Mesenchymal stem cell (in vitro differentiated cells and primary cell): ENCODE measurements at regions not wholly inside any gene's neighbourhood (a gene's known extent, or its start where the extent isn't known, plus 50 kb on each side); places are given as distances from the start of the nearest gene placed in this dataset.

ENCODE experiments used
- DNase-seq: peaks from one replicate; pipeline ENCODE4 v3.0.0-alpha.2; 2013
- H2AFZ ChIP-seq: one replicate; pipeline ENCODE4 v1.6.1; 2013; ENCODE audit warnings: low read depth, mild to moderate bottlenecking, control low read depth, inconsistent platforms, low read length, moderate library complexity
- H2AK5ac ChIP-seq: 2 replicates; pipeline ENCODE4 v1.6.1; 2013; ENCODE audit warnings: low read length, moderate library complexity, mild to moderate bottlenecking, inconsistent platforms; ENCODE audit not compliant: severe bottlenecking
- H2BK120ac ChIP-seq: one replicate; pipeline ENCODE4 v1.6.1; 2013; ENCODE audit warnings: low read depth, mild to moderate bottlenecking, inconsistent platforms, low read length, moderate library complexity
- H2BK12ac ChIP-seq, 2 experiments: one replicate each; pipeline ENCODE4 v1.6.1; 2013; ENCODE audit warnings: inconsistent platforms in 2 of 2, low read length in 2 of 2, mild to moderate bottlenecking in 2 of 2, moderate library complexity in 2 of 2, control low read depth in 1 of 2
- H2BK15ac ChIP-seq: one replicate; pipeline ENCODE4 v1.6.1; 2013; ENCODE audit warnings: mild to moderate bottlenecking, low read depth, inconsistent platforms; ENCODE audit not compliant: poor library complexity, severe bottlenecking
- H2BK5ac ChIP-seq: 2 replicates; pipeline ENCODE4 v1.6.1; 2013; ENCODE audit warnings: low read depth, mild to moderate bottlenecking, low read length, control low read depth, inconsistent platforms; ENCODE audit not compliant: poor library complexity, severe bottlenecking
- H3K14ac ChIP-seq, 2 experiments: one replicate each; pipeline ENCODE4 v1.6.1; 2013; ENCODE audit warnings: inconsistent platforms in 2 of 2, low read length in 2 of 2, control low read depth in 1 of 2, mild to moderate bottlenecking in 1 of 2, moderate library complexity in 1 of 2
- H3K18ac ChIP-seq, 2 experiments: one replicate each; pipeline ENCODE4 v1.6.1; 2013; ENCODE audit warnings: inconsistent platforms in 2 of 2, low read length in 2 of 2, control low read depth in 1 of 2, low read depth in 1 of 2, mild to moderate bottlenecking in 1 of 2
- H3K23ac ChIP-seq, 2 experiments: one replicate each; pipeline ENCODE4 v1.6.1; 2013; ENCODE audit warnings: inconsistent platforms in 2 of 2, low read length in 2 of 2, mild to moderate bottlenecking in 2 of 2, moderate library complexity in 2 of 2, control low read depth in 1 of 2
- H3K27ac ChIP-seq: 2 replicates; pipeline ENCODE4 v1.5.1; 2013; ENCODE audit warnings: mild to moderate bottlenecking, moderate library complexity, low read length, control low read depth, inconsistent platforms; ENCODE audit not compliant: poor library complexity, severe bottlenecking
- H3K27me3 ChIP-seq, 2 experiments: 2 replicates each; pipeline versions ENCODE4 v1.6.1 to v1.7.0; 2013; ENCODE audit warnings: low read length in 2 of 2, mild to moderate bottlenecking in 2 of 2, moderate library complexity in 2 of 2, control low read depth in 1 of 2, inconsistent platforms in 1 of 2; ENCODE audit not compliant: control insufficient read depth in 1 of 2, insufficient read depth in 1 of 2
- H3K36me3 ChIP-seq, 2 experiments: 2 replicates each; pipeline versions ENCODE4 v1.6.1 to v1.7.0; 2013; ENCODE audit warnings: low read length in 2 of 2, control low read depth in 1 of 2, inconsistent platforms in 1 of 2, low read depth in 1 of 2, mild to moderate bottlenecking in 1 of 2; ENCODE audit not compliant: insufficient read depth in 2 of 2, control insufficient read depth in 1 of 2
- H3K4ac ChIP-seq, 2 experiments: one replicate each; pipeline ENCODE4 v1.6.1; 2013; ENCODE audit warnings: inconsistent platforms in 2 of 2, low read length in 2 of 2, mild to moderate bottlenecking in 2 of 2, moderate library complexity in 2 of 2, control low read depth in 1 of 2, low read depth in 1 of 2
- H3K4me1 ChIP-seq: 2 replicates; pipeline ENCODE4 v1.6.1; 2013; ENCODE audit warnings: low read depth, low read length, control low read depth; ENCODE audit not compliant: control insufficient read depth, insufficient read depth
- H3K4me2 ChIP-seq: 2 replicates; pipeline ENCODE4 v1.6.1; 2013; ENCODE audit warnings: low read length, mild to moderate bottlenecking, inconsistent platforms; ENCODE audit not compliant: poor library complexity, severe bottlenecking
- H3K4me3 ChIP-seq, 2 experiments: 2 replicates each; pipeline versions ENCODE4 v1.5.1 to v1.7.0; 2013; ENCODE audit warnings: low read length in 2 of 2, mild to moderate bottlenecking in 2 of 2, control low read depth in 1 of 2, low read depth in 1 of 2; ENCODE audit not compliant: insufficient read depth in 1 of 2
- H3K79me1 ChIP-seq: replicated peaks from 2 replicates; pipeline ENCODE4 v1.6.1; 2013; ENCODE audit warnings: mild to moderate bottlenecking, control low read depth, low read length, inconsistent platforms; ENCODE audit not compliant: poor library complexity, severe bottlenecking
- H3K9ac ChIP-seq: 2 replicates; pipeline ENCODE4 v1.7.0; 2013; ENCODE audit warnings: mild to moderate bottlenecking, low read length, moderate library complexity
- H3K9me3 ChIP-seq: 2 replicates; pipeline ENCODE4 v1.7.0; 2013; ENCODE audit warnings: mild to moderate bottlenecking, low read length; ENCODE audit not compliant: control insufficient read depth
- H4K8ac ChIP-seq: one replicate; pipeline ENCODE4 v1.6.1; 2013; ENCODE audit warnings: inconsistent platforms, mild to moderate bottlenecking, low read length, moderate library complexity
- H4K91ac ChIP-seq: one replicate; pipeline ENCODE4 v1.6.1; 2013; ENCODE audit warnings: mild to moderate bottlenecking, low read length, inconsistent platforms
- WGBS: methylation state at CpG from one replicate; pipeline ENCODE4 v1.1.7; 2013; ENCODE audit warnings: mixed read lengths; 5-methylcytosine and 5-hydroxymethylcytosine counted together

DNA sequence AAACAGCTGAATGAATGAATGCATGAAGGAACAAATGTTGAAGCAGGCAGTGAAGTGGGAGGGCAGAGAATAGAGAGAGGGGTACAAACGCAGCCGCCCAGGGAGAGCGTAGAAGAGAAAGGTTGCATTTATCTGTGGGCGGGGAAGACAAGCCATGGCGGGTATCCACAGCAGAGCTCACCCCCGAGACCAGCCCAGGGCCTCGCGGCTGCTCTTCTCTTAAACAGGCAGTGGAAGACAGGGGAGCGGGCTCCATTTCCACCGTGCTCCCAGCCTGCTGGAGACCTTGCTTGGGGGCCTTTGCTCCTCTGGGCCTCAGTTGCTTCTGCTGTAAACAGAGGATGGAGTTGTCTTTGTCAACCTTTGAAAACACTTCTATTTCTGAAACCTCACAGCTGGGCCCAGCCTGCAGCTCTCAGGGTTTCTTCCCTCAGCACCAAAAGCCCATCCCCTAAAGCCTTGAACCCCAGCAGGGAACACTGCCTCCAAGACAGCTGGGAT, 259.5 kb downstream of the UACA start:
- Histone ChIP-seq H3K18ac (peak overlapping the region; percentile 23 to 67), H2BK12ac (peak overlapping the region; percentile 79 to 88), H2BK120ac (peak overlapping the region; percentile 35), H3K4ac (peak overlapping the region in 1 of 2 experiments; percentile 66), H3K4me2 (no peak overlapping the region), H3K4me1 (peaks cover 35% of the 10 kb centered on the region), H3K14ac (no peak overlapping the region), H3K36me3 (no peaks in the 10 kb centered on the region), H2AK5ac (peak overlapping the region; percentile 62), H3K27me3 (peaks cover 0 to 53% of the 10 kb centered on the region in 2 experiments), H3K79me1 (no peaks in the 10 kb centered on the region), H4K91ac (no peak overlapping the region), H3K4me3 (no peak overlapping the region), H2BK15ac (peak overlapping the region; percentile 78), H3K9me3 (peaks cover 2% of the 10 kb centered on the region), H3K23ac (no peak overlapping the region), H2BK5ac (no peak overlapping the region), H3K27ac (no peak overlapping the region), H3K9ac (no peak overlapping the region), H2AFZ (no peak overlapping the region), H4K8ac (no peak overlapping the region)
- 76% methylated on average over 10 of the region's 10 CpGs for WGBS
- no peak for DNase-seq

DNA sequence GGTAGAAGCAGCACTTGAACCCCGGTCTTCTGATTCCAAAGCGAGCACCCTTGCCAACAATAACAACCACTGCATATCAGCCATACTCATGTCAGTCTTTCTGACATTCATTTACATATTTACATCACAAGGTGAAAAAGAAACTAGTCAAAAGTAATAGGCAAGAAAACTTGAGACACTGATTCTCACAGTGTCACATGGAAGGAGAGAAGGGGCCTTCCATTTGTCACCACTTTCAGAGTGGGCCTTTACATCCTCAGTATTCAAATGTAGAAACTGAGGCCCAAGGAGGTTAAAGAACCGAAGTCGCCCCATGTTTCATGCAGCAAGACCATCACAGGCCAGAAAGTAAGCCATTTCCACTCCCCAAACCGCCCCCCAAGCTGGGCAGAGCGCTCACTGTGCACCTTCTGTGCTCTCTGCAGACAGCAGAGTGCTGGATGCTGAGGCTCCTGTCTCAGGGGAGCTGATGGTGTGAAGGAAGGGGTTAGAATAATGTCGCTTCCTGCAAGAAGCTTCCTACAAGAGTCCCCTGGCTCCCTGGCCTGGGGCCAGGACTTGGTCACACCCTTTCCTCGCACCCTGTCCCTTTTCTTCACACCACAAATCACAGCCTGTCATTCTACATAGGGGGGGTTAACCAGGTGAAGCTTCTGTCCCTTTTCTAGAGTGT, 260.1 kb downstream of the UACA start:
- DNase-seq, result no peak
- Histone ChIP-seq H2BK15ac (no peak overlapping the region), H2BK5ac (no peak overlapping the region), H3K9ac (no peak overlapping the region), H3K79me1 (no peaks in the 10 kb centered on the region), H2AFZ (no peak overlapping the region), H3K4me2 (no peak overlapping the region), H4K8ac (no peak overlapping the region), H3K4me1 (peaks cover 31% of the 10 kb centered on the region), H3K18ac (peak overlapping the region in 1 of 2 experiments; percentile 23), H4K91ac (no peak overlapping the region), H3K4me3 (no peak overlapping the region), H3K27me3 (peaks cover 0 to 59% of the 10 kb centered on the region in 2 experiments), H3K27ac (no peak overlapping the region), H2BK120ac (no peak overlapping the region), H2AK5ac (no peak overlapping the region), H3K4ac (no peak overlapping the region), H3K23ac (no peak overlapping the region), H2BK12ac (peak overlapping the region; percentile 45), H3K14ac (peak overlapping the region in 1 of 2 experiments; percentile 44), H3K36me3 (no peaks in the 10 kb centered on the region), H3K9me3 (no peaks in the 10 kb centered on the region)
- WGBS, result 90% methylated on average over 7 of the region's 8 CpGs

DNA sequence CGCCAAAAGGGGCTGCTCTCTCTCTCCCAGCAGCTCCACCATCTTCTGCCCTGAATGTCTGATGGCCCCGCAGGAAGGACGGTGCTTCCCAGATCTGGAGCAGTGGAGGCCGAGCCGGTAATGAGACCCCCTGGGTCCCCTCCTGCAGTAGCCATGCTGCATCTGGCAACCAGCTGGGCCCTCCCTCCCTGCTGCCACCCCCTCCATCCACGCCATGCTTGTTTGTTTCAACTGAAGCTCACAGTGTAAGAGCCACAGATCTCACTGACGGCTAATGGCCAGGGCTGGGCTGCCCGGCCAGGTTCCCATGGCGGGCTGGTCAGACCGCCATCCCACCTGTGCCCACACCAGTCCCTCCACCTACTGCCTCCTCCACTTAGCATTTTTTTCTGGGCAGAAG, 260.8 kb downstream of the UACA start:
- no peak overlapping the region for H2AK5ac ChIP-seq
- H3K4me2 ChIP-seq, result no peak overlapping the region
- H3K9me3 ChIP-seq, result no peaks in the 10 kb centered on the region
- H3K27me3 ChIP-seq, result peaks cover 0 to 66% of the 10 kb centered on the region in 2 experiments
- peak overlapping the region in 1 of 2 experiments; percentile 47 for H2BK12ac ChIP-seq
- WGBS, result 90% methylated on average over 10 of the region's 10 CpGs
- no peak overlapping the region for H2BK120ac ChIP-seq
- DNase-seq, result no peak
- no peak overlapping the region for H3K14ac ChIP-seq
- no peak overlapping the region for H3K9ac ChIP-seq
- no peak overlapping the region for H2AFZ ChIP-seq
- no peak overlapping the region for H2BK5ac ChIP-seq
- no peak overlapping the region for H3K27ac ChIP-seq
- H4K91ac ChIP-seq, result peak overlapping the region; percentile 8
- no peak overlapping the region for H3K4me3 ChIP-seq
- no peak overlapping the region for H3K23ac ChIP-seq
- no peak overlapping the region for H4K8ac ChIP-seq
- H3K4ac ChIP-seq, result no peak overlapping the region
- peaks cover 28% of the 10 kb centered on the region for H3K4me1 ChIP-seq
- H2BK15ac ChIP-seq, result peak overlapping the region; percentile 19
- H3K36me3 ChIP-seq, result no peaks in the 10 kb centered on the region
- peak overlapping the region in 1 of 2 experiments; percentile 12 for H3K18ac ChIP-seq
- H3K79me1 ChIP-seq, result no peaks in the 10 kb centered on the region

DNA sequence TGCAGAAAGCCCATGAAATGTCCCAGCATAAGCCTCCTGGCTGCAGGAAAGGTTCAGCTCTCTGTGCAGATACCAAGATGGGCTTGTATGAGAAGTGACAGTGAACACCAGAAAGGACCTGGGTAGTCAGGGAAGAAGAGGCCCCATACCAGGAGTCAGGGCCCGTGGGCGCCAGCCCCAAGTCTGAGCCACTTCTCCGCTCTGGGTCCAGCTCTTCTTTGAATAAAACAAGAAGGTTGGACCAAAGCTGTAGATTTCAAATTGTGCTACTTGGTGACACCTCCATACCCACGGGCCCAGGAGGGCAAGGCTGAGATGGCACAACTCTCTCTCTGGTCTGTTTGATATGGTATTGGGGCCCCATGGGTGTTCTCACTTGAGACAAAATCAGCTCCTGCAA, 261.5 kb downstream of the UACA start:
- H3K4ac ChIP-seq, result no peak overlapping the region
- no peak overlapping the region for H3K4me3 ChIP-seq
- H4K8ac ChIP-seq, result no peak overlapping the region

More for the DNA sequence above, 261.5 kb downstream of the UACA start:
- Histone ChIP-seq H2BK5ac (no peak overlapping the region), H3K9ac (no peak overlapping the region), H3K4me1 (peaks cover 24% of the 10 kb centered on the region), H3K4me2 (no peak overlapping the region), H3K79me1 (no peaks in the 10 kb centered on the region), H2BK15ac (no peak overlapping the region), H3K27ac (no peak overlapping the region), H3K36me3 (no peaks in the 10 kb centered on the region), H4K91ac (no peak overlapping the region), H3K14ac (no peak overlapping the region), H2AK5ac (no peak overlapping the region), H3K27me3 (peaks cover 0 to 73% of the 10 kb centered on the region in 2 experiments), H2BK12ac (no peak overlapping the region), H3K9me3 (no peaks in the 10 kb centered on the region), H2BK120ac (no peak overlapping the region), H3K23ac (no peak overlapping the region), H3K18ac (no peak overlapping the region), H2AFZ (no peak overlapping the region)
- DNase-seq, result no peak
- 99% methylated on average over 4 of the region's 4 CpGs for WGBS
